ENCODE measurements at regions not wholly inside any gene's neighbourhood (a gene's known extent, or its start where the extent isn't known, plus 50 kb on each side); places are given as distances from the start of the nearest gene placed in this dataset.
A peak's percentile ranks its signal among the peaks of the same experiment; 100 is the strongest.

DNA sequence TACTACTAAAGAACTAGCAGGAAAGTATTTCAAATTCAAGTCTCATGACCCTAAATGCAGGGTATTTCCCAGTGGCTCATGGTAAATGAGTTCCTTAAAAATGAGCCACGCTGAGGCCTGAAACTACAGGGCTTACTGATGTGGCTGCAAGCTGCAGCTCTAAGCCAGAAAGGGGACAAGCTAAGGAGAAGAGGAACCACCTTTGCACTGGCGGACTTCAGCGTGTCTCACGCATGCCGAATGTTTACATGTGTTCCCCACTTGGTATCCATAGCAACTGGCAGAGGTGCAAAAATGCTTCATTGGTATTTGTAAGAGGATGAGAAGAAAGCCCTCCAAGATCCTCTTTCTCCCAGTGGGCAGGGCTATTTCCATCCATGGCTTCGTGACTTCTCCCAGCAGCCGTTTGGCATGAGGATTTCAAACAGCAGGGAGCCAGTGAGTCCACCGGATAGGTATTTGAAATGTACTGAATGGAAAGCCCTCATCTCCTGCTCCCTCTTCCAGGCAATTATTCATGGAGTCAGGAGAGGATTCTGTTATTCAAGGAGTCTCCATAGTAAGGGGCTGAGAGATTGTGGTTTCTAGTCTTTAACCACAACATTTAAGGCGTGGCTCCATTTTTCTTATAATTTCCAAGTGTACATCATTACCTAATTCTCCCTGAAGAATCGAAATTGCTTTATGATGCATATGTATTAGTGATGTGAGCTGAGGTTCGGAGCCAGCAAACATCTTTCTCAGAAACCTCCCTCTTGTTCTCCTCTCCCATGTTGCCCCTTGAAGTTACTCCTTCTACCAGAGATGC lies 55.3 kb upstream of the CD44 start:
- ChIA-PET CTCF (no interaction called here), POLR2A (no interaction called here)
- DNase-seq (ENCODE audit: extremely low spot score), result peak; percentile 77
- no peak for TF ChIP-seq CTCF (IDR thresholded peaks at IDR 0.05; ENCODE audit: control extremely low read depth, extremely low read depth, low read depth, missing control alignments)

DNA sequence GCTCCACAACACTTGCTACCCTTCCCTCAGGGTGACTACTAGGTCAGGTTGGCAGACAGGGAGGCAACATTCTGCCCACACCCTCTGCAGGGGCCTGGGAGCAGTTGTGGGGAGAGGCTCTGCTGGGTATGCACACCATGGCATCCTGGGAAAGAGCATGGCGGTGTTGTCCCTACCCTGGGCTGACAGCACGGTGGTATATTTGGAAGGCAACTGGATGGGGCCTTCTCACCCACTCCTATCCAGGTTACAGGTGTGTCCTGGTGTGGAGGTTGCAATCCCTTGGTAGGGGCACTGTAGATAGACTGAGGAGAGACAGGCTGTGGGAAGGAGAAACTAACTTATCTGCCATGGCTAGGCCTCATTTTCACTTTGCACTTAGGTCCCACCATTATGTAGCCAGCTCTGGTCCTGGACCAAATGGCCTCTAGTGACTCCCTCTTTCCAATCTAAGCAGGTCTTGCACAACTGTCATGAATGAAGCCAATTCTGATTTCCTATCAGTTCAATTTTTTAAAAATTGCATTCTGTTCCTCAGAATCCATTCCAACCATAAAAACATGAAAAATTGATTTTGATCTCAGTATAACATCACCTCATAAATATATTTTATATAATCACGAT lies 54.0 kb upstream of the CD44 start:
- ChIA-PET CTCF (interaction anchor here (1.4 to 1.5 kb wide), 2 partner anchors 11 to 32 kb away, joined by 3 to 7 read pairs; no protein-coding TSS in a partner anchor), POLR2A (no interaction called here)
- no peak for DNase-seq (ENCODE audit: extremely low spot score)
- no peak for TF ChIP-seq CTCF (IDR thresholded peaks at IDR 0.05; ENCODE audit: control extremely low read depth, extremely low read depth, low read depth, missing control alignments)

GRCh38 chr11:35085531-35086165 lies 53.3 kb upstream of the CD44 start:
- ChIA-PET POLR2A (no interaction called here), CTCF (interaction anchor here (1.4 to 1.5 kb wide), 3 partner anchors 9 to 31 kb away, joined by 3 to 7 read pairs (median 3); no protein-coding TSS in a partner anchor)
- DNase-seq (ENCODE audit: extremely low spot score), result no peak
- no peak for TF ChIP-seq CTCF (IDR thresholded peaks at IDR 0.05; ENCODE audit: control extremely low read depth, extremely low read depth, low read depth, missing control alignments)

GRCh38 chr11:35087648-35088047 lies 51.3 kb upstream of the CD44 start:
- DNase-seq (ENCODE audit: extremely low spot score), result no peak
- no peak for TF ChIP-seq CTCF (IDR thresholded peaks at IDR 0.05; ENCODE audit: control extremely low read depth, extremely low read depth, low read depth, missing control alignments)
- POLR2A ChIA-PET, result no interaction called here
- CTCF ChIA-PET, result interaction anchor here (0.8 to 1.9 kb wide), 8 partner anchors 10 to 75 kb away, joined by 3 to 6 read pairs (median 4); no protein-coding TSS in a partner anchor

- DNase-seq (ENCODE audit: extremely low spot score), result no peak
- POLR2A ChIA-PET, result interaction anchor here (0.5 kb wide), 1 partner anchor 111 kb away, joined by 4 read pairs; no protein-coding TSS in a partner anchor
- TF ChIP-seq CTCF (IDR thresholded peaks at IDR 0.05; ENCODE audit: control extremely low read depth, extremely low read depth, low read depth, missing control alignments), result no peak
- CTCF ChIA-PET, result interaction anchor here (0.8 to 1.9 kb wide), 10 partner anchors 10 to 75 kb away, joined by 3 to 6 read pairs (median 3); no protein-coding TSS in a partner anchor
Observed at GRCh38 chr11:35088226-35088625, 50.7 kb upstream of the CD44 start.

DNA sequence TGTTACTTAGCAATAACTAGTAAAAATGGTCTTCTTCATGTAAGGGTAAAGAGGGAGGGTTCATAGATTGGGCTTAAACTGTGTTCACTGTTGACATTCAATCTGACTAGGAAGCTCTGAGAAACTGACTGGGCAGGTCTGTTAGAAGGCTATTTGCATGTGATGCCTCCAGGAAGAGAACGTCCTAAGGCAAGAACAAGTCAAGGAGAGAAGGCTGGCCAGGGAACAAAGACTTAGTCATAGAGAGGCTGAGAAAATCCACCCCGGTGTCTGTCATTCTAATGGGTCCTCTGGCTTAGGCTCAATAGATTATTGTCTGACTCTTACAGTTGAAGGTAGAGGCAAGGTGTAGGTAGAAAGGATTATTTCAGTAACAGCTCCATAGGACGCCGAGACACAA lies 50.3 kb upstream of the CD44 start:
- no peak for TF ChIP-seq CTCF (IDR thresholded peaks at IDR 0.05; ENCODE audit: control extremely low read depth, extremely low read depth, low read depth, missing control alignments)
- CTCF ChIA-PET, result interaction anchor here (1.1 to 1.9 kb wide), 9 partner anchors 9 to 74 kb away, joined by 3 to 6 read pairs (median 3); no protein-coding TSS in a partner anchor
- POLR2A ChIA-PET, result interaction anchor here (0.5 kb wide), 1 partner anchor 110 kb away, joined by 4 read pairs; no protein-coding TSS in a partner anchor
- DNase-seq (ENCODE audit: extremely low spot score), result no peak

All from GM10248 (cell line).